ENCODE measurements at regions not wholly inside any gene's neighbourhood (a gene's known extent, or its start where the extent isn't known, plus 50 kb on each side); places are given as distances from the start of the nearest gene placed in this dataset.
A peak's percentile ranks its signal among the peaks of the same experiment; 100 is the strongest.
"Not testable (repeated sequence)": the region's sequence is repeated elsewhere in the genome, so short reads cannot be mapped to it uniquely, and the experiment has no call there.

GRCh38 chr5:106488407-106488806 lies 1182.3 kb downstream of the EFNA5 start:
- Mint-ChIP-seq H3K4me1 (no peaks in the 10 kb centered on the region), H3K36me3 (ENCODE audit: low read depth) (no peaks in the 10 kb centered on the region), H3K27me3 (no peaks in the 10 kb centered on the region), H3K4me3 (no peak overlapping the region), H3K9me3 (peaks cover 4% of the 10 kb centered on the region), H3K27ac (no peak overlapping the region)
- ATAC-seq, result no peak
- no peak for DNase-seq

GRCh38 chr5:106481374-106481773 lies 1189.4 kb downstream of the EFNA5 start:
- Mint-ChIP-seq H3K27ac (no peak overlapping the region), H3K9me3 (peaks cover 10% of the 10 kb centered on the region), H3K36me3 (ENCODE audit: low read depth) (no peaks in the 10 kb centered on the region), H3K4me3 (no peak overlapping the region), H3K4me1 (no peaks in the 10 kb centered on the region), H3K27me3 (no peaks in the 10 kb centered on the region)
- DNase-seq, result no peak
- no peak for ATAC-seq

- ATAC-seq, result no peak
- H3K4me3 Mint-ChIP-seq, result no peak overlapping the region
These were observed 1194.1 kb downstream of the EFNA5 start for GRCh38 chr5:106476630-106477029.

DNA sequence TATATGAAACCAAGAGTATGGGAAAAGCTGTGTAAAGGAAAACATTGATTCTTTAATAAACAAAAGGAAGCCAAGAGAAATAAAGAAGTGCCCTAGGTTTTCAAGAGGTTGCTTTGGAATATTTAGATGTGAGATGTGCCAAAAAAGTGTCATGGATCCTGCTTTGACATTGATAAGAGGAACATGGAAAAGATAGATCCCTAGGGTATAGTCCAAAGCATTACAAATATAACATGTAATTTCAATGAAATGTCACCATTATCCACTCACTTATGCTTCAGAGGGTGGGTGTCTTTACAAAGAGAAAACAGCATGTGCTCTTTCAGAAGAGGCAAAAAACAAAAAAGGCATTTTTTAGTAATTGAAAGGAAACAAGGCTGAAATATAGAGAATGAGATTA lies 1196.7 kb downstream of the EFNA5 start:
- ATAC-seq, result no peak
- Mint-ChIP-seq H3K4me1 (no peaks in the 10 kb centered on the region), H3K9me3 (peaks cover 6% of the 10 kb centered on the region), H3K27me3 (peaks cover 2% of the 10 kb centered on the region), H3K36me3 (ENCODE audit: low read depth) (no peaks in the 10 kb centered on the region), H3K4me3 (no peak overlapping the region), H3K27ac (no peak overlapping the region)
- DNase-seq, result no peak

More at GRCh38 chr5:106476630-106477029, 1194.1 kb downstream of the EFNA5 start:
- DNase-seq, result no peak
- no peak overlapping the region for H3K27ac Mint-ChIP-seq
- no peaks in the 10 kb centered on the region for H3K4me1 Mint-ChIP-seq
- no peaks in the 10 kb centered on the region for H3K27me3 Mint-ChIP-seq
- H3K36me3 Mint-ChIP-seq (ENCODE audit: low read depth), result no peaks in the 10 kb centered on the region
- peaks cover 2% of the 10 kb centered on the region for H3K9me3 Mint-ChIP-seq

GRCh38 chr5:106459541-106459940 lies 1211.2 kb downstream of the EFNA5 start:
- H3K9me3 Mint-ChIP-seq, result peaks cover 4% of the 10 kb centered on the region
- no peak overlapping the region for H3K27ac Mint-ChIP-seq
- no peaks in the 10 kb centered on the region for H3K36me3 Mint-ChIP-seq (ENCODE audit: low read depth)
- H3K4me3 Mint-ChIP-seq, result no peak overlapping the region
- no peaks in the 10 kb centered on the region for H3K27me3 Mint-ChIP-seq
- no peak for ATAC-seq
- no peak for DNase-seq
- H3K4me1 Mint-ChIP-seq, result no peaks in the 10 kb centered on the region

DNA sequence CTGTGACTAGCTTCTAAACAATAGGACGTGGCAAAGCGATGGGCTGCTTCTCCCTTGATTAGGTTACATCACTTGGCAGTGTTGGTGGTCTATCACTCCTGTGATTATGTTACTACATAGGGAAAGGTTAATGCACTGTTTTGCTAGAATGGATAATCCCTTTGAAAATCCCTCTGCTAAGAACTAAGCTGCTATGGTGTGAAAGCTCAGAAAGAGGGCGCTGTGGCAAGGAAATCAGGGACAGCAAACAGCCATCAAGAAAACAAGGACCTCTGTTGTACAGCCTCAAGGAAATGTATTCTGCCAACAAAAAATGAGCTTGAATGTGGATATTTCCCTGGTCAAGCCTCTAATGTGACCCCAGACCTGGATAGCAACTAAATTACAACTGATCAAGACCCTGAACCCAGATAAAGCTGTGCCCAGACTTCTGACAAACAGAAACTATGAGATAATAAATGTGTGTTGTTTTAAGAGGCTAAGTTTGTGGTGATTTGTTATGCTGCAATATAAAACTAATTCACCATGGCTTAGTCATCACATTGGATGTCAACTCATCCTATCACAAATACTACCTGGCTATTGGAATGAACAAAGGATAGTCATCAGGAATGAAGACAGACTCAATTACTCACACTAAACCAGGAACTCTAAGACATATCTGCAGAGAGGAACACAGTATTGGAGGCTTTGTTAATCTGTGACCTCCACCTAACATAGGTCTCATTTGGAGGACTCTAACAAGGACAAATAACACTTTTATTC lies 1215.9 kb downstream of the EFNA5 start:
- Mint-ChIP-seq H3K4me3 (no peak overlapping the region), H3K36me3 (ENCODE audit: low read depth) (no peaks in the 10 kb centered on the region), H3K27ac (no peak overlapping the region), H3K27me3 (no peaks in the 10 kb centered on the region), H3K9me3 (no peaks in the 10 kb centered on the region), H3K4me1 (no peaks in the 10 kb centered on the region)
- ATAC-seq (no peak), DNase-seq (no peak)

- H3K27ac Mint-ChIP-seq, result no peak overlapping the region
- H3K9me3 Mint-ChIP-seq, result no peaks in the 10 kb centered on the region
- H3K4me3 Mint-ChIP-seq, result no peak overlapping the region
- ATAC-seq, result no peak
- no peaks in the 10 kb centered on the region for H3K27me3 Mint-ChIP-seq
- H3K4me1 Mint-ChIP-seq, result no peaks in the 10 kb centered on the region
- DNase-seq, result no peak
- no peaks in the 10 kb centered on the region for H3K36me3 Mint-ChIP-seq (ENCODE audit: low read depth)
These were observed 1216.7 kb downstream of the EFNA5 start for GRCh38 chr5:106454050-106454449.

GRCh38 chr5:106451998-106452397 lies 1218.7 kb downstream of the EFNA5 start:
- Mint-ChIP-seq H3K27ac (no peak overlapping the region), H3K36me3 (ENCODE audit: low read depth) (no peaks in the 10 kb centered on the region), H3K4me1 (no peaks in the 10 kb centered on the region)

DNA sequence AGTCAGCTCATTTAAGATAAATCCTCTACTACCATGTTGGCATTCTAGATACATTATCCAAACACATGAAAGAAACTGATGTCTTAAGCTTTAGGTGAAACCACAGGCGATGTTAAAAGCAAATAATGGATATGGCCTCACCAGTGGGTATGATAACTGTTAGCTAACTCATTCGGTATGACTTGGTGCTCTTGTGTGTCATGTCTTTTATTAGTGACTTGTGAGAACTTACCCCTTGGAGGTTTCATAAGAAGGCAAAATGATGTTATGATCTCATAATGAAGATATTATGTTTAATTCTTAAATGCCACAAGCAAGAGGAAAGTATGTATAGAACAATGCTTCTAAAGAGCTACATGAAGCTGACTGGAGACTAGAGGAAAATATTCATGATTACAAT lies 1227.0 kb downstream of the EFNA5 start:
- no peaks in the 10 kb centered on the region for H3K36me3 Mint-ChIP-seq (ENCODE audit: low read depth)
- DNase-seq (no peak), ATAC-seq (no peak)
- H3K4me1 Mint-ChIP-seq, result no peaks in the 10 kb centered on the region
- no peak overlapping the region for H3K4me3 Mint-ChIP-seq
- H3K27me3 Mint-ChIP-seq, result no peaks in the 10 kb centered on the region
- H3K9me3 Mint-ChIP-seq, result no peaks in the 10 kb centered on the region
- no peak overlapping the region for H3K27ac Mint-ChIP-seq

More at GRCh38 chr5:106451998-106452397, 1218.7 kb downstream of the EFNA5 start:
- Mint-ChIP-seq H3K27me3 (no peaks in the 10 kb centered on the region), H3K9me3 (no peaks in the 10 kb centered on the region), H3K4me3 (no peak overlapping the region)
- DNase-seq (no peak), ATAC-seq (no peak)

GRCh38 chr5:106435185-106435584 lies 1235.6 kb downstream of the EFNA5 start:
- H3K27ac Mint-ChIP-seq, result no peak overlapping the region
- H3K4me1 Mint-ChIP-seq, result no peaks in the 10 kb centered on the region
- no peak overlapping the region for H3K4me3 Mint-ChIP-seq
- H3K9me3 Mint-ChIP-seq, result peaks cover 3% of the 10 kb centered on the region
- DNase-seq (no peak), ATAC-seq (no peak)
- H3K27me3 Mint-ChIP-seq, result no peaks in the 10 kb centered on the region
- no peaks in the 10 kb centered on the region for H3K36me3 Mint-ChIP-seq (ENCODE audit: low read depth)

DNA sequence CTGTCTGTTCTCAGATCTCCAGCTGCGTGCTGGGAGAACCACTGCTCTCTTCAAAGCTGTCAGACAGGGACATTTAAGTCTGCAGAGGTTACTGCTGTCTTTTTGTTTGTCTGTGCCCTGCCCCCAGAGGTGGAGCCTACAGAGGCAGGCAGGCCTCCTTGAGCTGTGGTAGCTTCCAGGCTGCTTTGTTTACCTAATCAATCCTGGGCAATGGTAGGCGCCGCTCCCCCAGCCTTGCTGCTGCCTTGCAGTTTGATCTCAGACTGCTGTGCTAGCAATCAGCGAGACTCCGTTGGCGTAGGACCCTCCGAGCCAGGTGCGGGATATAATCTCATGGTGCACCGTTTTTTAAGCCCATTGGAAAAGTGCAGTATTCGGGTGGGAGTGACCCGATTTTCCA lies 1240.0 kb downstream of the EFNA5 start:
- H3K27ac Mint-ChIP-seq; H3K27me3 Mint-ChIP-seq; H3K4me3 Mint-ChIP-seq; H3K9me3 Mint-ChIP-seq; H3K4me1 Mint-ChIP-seq; ATAC-seq; DNase-seq; H3K36me3 Mint-ChIP-seq (ENCODE audit: low read depth): not testable (repeated sequence)

GRCh38 chr5:106423109-106423897 lies 1247.4 kb downstream of the EFNA5 start:
- Mint-ChIP-seq H3K9me3 (no peaks in the 10 kb centered on the region), H3K27ac (no peak overlapping the region), H3K27me3 (no peaks in the 10 kb centered on the region), H3K36me3 (ENCODE audit: low read depth) (no peaks in the 10 kb centered on the region), H3K4me3 (no peak overlapping the region), H3K4me1 (no peaks in the 10 kb centered on the region)
- ATAC-seq (peak; percentile 28), DNase-seq (no peak)

DNA sequence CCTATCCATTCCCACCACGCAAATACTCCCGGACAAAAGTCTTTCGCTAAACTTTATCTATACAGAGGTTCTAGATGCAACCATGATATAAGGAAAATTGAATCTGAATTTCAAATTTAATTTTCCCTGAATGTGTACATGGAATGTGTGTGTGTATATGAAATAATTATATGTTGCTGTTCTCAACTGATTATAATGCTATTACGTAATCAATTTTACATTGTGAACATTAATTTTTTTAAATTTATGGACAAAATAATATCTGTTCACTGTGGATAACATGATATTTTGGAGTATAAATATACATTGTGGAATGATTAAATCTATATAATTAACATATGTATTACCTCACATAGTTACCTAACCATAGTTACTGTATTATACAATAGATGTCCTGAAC lies 1250.6 kb downstream of the EFNA5 start:
- Mint-ChIP-seq H3K4me3 (no peak overlapping the region), H3K27me3 (no peaks in the 10 kb centered on the region), H3K36me3 (ENCODE audit: low read depth) (no peaks in the 10 kb centered on the region), H3K27ac (no peak overlapping the region), H3K4me1 (no peaks in the 10 kb centered on the region), H3K9me3 (no peaks in the 10 kb centered on the region)
- no peak for DNase-seq
- ATAC-seq, result no peak

GRCh38 chr5:106418196-106418595 lies 1252.5 kb downstream of the EFNA5 start:
- no peak for ATAC-seq
- no peak overlapping the region for H3K27ac Mint-ChIP-seq

DNA sequence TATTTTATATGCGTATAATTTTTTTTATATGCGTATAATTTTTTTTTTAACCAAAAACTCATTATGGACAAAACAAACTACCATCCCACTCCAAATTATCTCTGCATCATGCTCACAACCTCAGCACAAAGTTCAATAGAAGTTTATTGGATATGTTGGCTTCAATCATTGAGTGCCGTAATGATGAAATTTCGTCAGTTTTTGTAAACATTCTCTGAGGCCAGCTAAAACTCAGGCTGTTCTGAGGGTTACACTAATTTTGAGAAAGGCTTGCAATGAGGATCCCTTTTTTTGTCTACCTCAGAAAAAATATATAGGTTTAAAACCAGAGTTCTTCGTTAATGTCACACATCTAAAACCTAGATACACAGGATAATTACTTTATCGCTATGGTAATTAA lies 1253.2 kb downstream of the EFNA5 start:
- DNase-seq (no peak), ATAC-seq (no peak)
- Mint-ChIP-seq H3K9me3 (no peaks in the 10 kb centered on the region), H3K27ac (no peak overlapping the region), H3K4me1 (no peaks in the 10 kb centered on the region), H3K36me3 (ENCODE audit: low read depth) (no peaks in the 10 kb centered on the region), H3K27me3 (no peaks in the 10 kb centered on the region), H3K4me3 (no peak overlapping the region)

More at GRCh38 chr5:106418196-106418595, 1252.5 kb downstream of the EFNA5 start:
- no peaks in the 10 kb centered on the region for H3K27me3 Mint-ChIP-seq
- no peak for DNase-seq
- no peak overlapping the region for H3K4me3 Mint-ChIP-seq
- H3K9me3 Mint-ChIP-seq, result no peaks in the 10 kb centered on the region
- no peaks in the 10 kb centered on the region for H3K4me1 Mint-ChIP-seq
- no peaks in the 10 kb centered on the region for H3K36me3 Mint-ChIP-seq (ENCODE audit: low read depth)

Data from activated naive CD8-positive, alpha-beta T cell treated with anti-CD3 and anti-CD28 coated beads, Interleukin-2, amount 50 U/mL, for 24 hours (primary cell).